ENCODE measurements at regions not wholly inside any gene's neighbourhood (a gene's known extent, or its start where the extent isn't known, plus 50 kb on each side); places are given as distances from the start of the nearest gene placed in this dataset.

GRCh38 chr2:241929551-241930490 is 60.3 kb downstream of the RTP5 start:
- Histone ChIP-seq H3K23ac (ENCODE audit: low read length) (no peak overlapping the region), H4K5ac (ENCODE audit: low read length) (no peak overlapping the region), H3K79me2 (ENCODE audit: control insufficient read depth, insufficient read depth, low read length) (no peaks in the 10 kb centered on the region), H3K4me1 (ENCODE audit: control insufficient read depth, low read depth, low read length) (no peaks in the 10 kb centered on the region), H2AK5ac (ENCODE audit: low read length) (no peak overlapping the region), H3K4me3 (ENCODE audit: low read length) (no peak overlapping the region), H2BK5ac (ENCODE audit: low read length) (no peak overlapping the region), H3K18ac (ENCODE audit: low read length) (no peak overlapping the region), H3K36me3 (ENCODE audit: control insufficient read depth, insufficient read depth, low read length) (no peaks in the 10 kb centered on the region), H3K27ac (ENCODE audit: low read depth, low read length) (no peak overlapping the region), H3K4me2 (ENCODE audit: low read length) (no peak overlapping the region), H2BK15ac (replicated peaks; ENCODE audit: low read depth) (no peak overlapping the region), H3K9ac (ENCODE audit: low read length) (no peak overlapping the region), H2BK120ac (ENCODE audit: low read depth, low read length) (no peak overlapping the region), H4K8ac (ENCODE audit: low read depth, low read length) (no peak overlapping the region), H3K27me3 (ENCODE audit: insufficient read depth, low read length, poor library complexity) (no peaks in the 10 kb centered on the region), H3K79me1 (ENCODE audit: low read length) (no peaks in the 10 kb centered on the region), H3K4ac (ENCODE audit: low read depth, low read length) (no peak overlapping the region), H3K56ac (ENCODE audit: low read length) (no peak overlapping the region)
- no CpG with 5 or more reads among the region's 22 CpGs for WGBS (ENCODE audit: extremely low coverage, insufficient coverage, low lambda C conversion rate)
- peak; percentile 8 for DNase-seq

DNA sequence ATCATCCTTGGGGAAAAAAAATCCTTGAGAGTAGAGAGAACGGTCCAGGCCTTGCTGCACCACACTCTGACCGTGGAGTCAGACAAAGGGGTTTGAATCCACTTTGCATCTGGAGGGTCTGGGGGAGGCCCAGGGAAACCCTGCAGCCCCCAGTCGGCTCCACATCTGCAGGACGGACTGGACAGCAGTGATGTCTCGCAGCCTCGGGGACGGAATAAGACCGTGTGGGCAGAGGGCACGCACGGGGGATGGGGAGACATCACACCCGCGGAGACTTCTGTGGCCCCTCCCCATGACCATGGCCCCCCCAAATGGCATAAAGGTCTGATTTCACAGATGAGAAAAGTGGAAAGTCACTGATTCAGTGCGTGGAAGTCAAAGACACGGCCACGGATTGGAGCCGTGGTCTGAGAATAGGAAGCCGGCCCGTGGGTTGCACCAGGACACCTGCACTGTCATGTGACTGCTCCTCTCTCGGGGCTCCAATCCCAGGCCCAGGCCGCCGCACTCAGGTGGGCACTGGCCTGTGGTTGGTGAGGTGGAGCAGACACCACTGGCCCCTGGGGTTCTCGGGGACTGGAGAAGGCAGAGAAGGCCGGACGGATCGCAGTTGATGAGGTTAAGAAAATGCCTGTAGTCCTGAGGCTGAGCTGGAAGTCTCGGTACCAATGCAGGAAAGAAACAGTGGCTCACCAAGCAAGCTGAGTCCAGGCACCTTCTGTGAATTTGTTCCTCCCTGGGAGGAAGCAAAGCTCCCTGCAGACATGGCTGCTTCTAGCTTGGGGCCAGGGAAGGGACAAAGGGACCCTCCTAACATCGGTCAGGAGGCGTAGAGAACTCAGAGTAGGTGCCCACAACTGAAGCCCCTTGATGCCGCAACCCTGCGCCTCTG is 61.8 kb downstream of the RTP5 start:
- Histone ChIP-seq H3K79me1 (ENCODE audit: low read length) (no peaks in the 10 kb centered on the region), H2BK15ac (replicated peaks; ENCODE audit: low read depth) (no peak overlapping the region), H3K23ac (ENCODE audit: low read length) (no peak overlapping the region), H4K5ac (ENCODE audit: low read length) (no peak overlapping the region), H3K36me3 (ENCODE audit: control insufficient read depth, insufficient read depth, low read length) (no peaks in the 10 kb centered on the region), H2BK5ac (ENCODE audit: low read length) (no peak overlapping the region), H3K9ac (ENCODE audit: low read length) (no peak overlapping the region), H3K4me1 (ENCODE audit: control insufficient read depth, low read depth, low read length) (no peaks in the 10 kb centered on the region), H3K79me2 (ENCODE audit: control insufficient read depth, insufficient read depth, low read length) (no peaks in the 10 kb centered on the region), H2BK120ac (ENCODE audit: low read depth, low read length) (no peak overlapping the region), H4K8ac (ENCODE audit: low read depth, low read length) (no peak overlapping the region), H3K4me3 (ENCODE audit: low read length) (no peak overlapping the region), H3K18ac (ENCODE audit: low read length) (no peak overlapping the region), H3K4ac (ENCODE audit: low read depth, low read length) (no peak overlapping the region), H2AK5ac (ENCODE audit: low read length) (no peak overlapping the region), H3K56ac (ENCODE audit: low read length) (no peak overlapping the region), H3K27me3 (ENCODE audit: insufficient read depth, low read length, poor library complexity) (no peaks in the 10 kb centered on the region), H3K4me2 (ENCODE audit: low read length) (no peak overlapping the region), H3K27ac (ENCODE audit: low read depth, low read length) (no peak overlapping the region)
- no CpG with 5 or more reads among the region's 30 CpGs for whole genome bisulfite sequencing (ENCODE audit: extremely low coverage, insufficient coverage, low lambda C conversion rate)
- DNase-seq, result no peak

DNA sequence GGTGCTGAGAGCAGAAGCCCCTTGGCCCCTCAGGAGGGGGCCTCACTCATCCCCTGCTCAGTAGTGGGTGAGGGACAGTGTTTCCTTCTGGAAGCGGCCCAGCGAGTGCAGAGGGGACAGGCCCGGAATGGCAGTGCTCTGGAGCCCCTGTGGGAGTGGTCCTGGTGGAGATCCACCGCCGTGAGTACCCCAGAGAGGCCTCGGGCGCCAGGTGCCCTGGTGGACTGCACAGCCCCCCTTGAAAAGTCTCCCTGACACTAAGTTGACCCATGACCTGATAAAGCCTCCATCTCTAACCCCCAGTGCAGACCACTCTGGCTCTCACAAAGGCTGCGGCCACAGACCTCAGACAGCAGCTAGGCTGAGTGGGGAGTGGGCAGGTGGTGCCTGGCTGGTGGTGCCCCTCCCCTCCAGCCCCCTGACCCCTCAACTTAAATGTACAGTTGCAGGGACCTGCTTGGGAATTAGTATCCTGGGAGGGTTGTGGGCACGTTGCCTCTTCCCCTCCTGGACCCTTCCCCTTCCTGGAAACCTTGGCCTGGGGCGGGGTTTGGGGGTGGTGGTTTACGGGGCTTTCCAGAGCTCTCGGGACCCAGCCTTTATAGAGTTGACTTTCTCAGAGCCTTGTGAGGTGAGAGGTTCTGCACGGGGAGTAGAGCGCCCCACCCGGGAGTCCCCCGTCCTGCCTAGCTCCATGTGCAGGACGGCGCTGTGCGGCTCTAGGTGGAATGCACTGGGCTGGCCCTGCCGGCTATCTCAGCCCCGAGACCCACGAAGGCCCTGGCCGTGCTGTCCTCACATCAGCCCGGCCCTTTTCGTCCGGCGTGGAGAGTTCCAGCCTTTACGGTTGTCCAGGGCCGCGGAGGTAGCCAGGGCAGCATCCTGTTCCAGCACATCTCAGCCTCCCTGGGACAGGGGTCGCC is 62.7 kb downstream of the RTP5 start:
- no peak overlapping the region for H2BK120ac ChIP-seq (ENCODE audit: low read depth, low read length)
- no peak overlapping the region for H3K4me3 ChIP-seq (ENCODE audit: low read length)
- no peaks in the 10 kb centered on the region for H3K79me1 ChIP-seq (ENCODE audit: low read length)
- H3K27me3 ChIP-seq (ENCODE audit: insufficient read depth, low read length, poor library complexity), result no peaks in the 10 kb centered on the region
- H3K79me2 ChIP-seq (ENCODE audit: control insufficient read depth, insufficient read depth, low read length), result no peaks in the 10 kb centered on the region
- H2BK15ac ChIP-seq (replicated peaks; ENCODE audit: low read depth), result no peak overlapping the region
- H2AK5ac ChIP-seq (ENCODE audit: low read length), result no peak overlapping the region
- H3K36me3 ChIP-seq (ENCODE audit: control insufficient read depth, insufficient read depth, low read length), result no peaks in the 10 kb centered on the region
- no peak overlapping the region for H3K23ac ChIP-seq (ENCODE audit: low read length)
- H4K5ac ChIP-seq (ENCODE audit: low read length), result no peak overlapping the region
- no peak for DNase-seq
- H4K8ac ChIP-seq (ENCODE audit: low read depth, low read length), result no peak overlapping the region
- H3K4me2 ChIP-seq (ENCODE audit: low read length), result no peak overlapping the region
- no peak overlapping the region for H3K56ac ChIP-seq (ENCODE audit: low read length)
- H3K18ac ChIP-seq (ENCODE audit: low read length), result no peak overlapping the region
- no peak overlapping the region for H2BK5ac ChIP-seq (ENCODE audit: low read length)
- no peak overlapping the region for H3K4ac ChIP-seq (ENCODE audit: low read depth, low read length)
- H3K9ac ChIP-seq (ENCODE audit: low read length), result no peak overlapping the region
- no peak overlapping the region for H3K27ac ChIP-seq (ENCODE audit: low read depth, low read length)
- no CpG with 5 or more reads among the region's 31 CpGs for WGBS (ENCODE audit: extremely low coverage, insufficient coverage, low lambda C conversion rate)
- no peaks in the 10 kb centered on the region for H3K4me1 ChIP-seq (ENCODE audit: control insufficient read depth, low read depth, low read length)

DNA sequence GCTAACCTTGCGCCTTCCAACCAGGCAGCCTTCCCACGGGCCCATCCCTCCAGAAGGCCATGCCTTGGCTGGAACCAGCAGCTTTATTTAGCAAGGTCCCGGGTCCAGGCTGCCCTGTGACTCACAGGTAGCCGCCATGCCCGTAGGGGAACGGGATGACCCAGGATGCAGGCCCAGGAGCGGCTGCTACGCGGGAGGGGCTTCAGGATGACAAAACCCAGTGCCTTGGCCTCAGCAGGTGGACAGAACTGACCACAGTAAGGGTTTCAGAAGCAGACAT is 63.3 kb downstream of the RTP5 start:
- H4K8ac ChIP-seq (ENCODE audit: low read depth, low read length), result no peak overlapping the region
- H4K5ac ChIP-seq (ENCODE audit: low read length), result no peak overlapping the region
- no peaks in the 10 kb centered on the region for H3K27me3 ChIP-seq (ENCODE audit: insufficient read depth, low read length, poor library complexity)
- no peaks in the 10 kb centered on the region for H3K79me2 ChIP-seq (ENCODE audit: control insufficient read depth, insufficient read depth, low read length)
- no CpG with 5 or more reads among the region's 9 CpGs for WGBS (ENCODE audit: extremely low coverage, insufficient coverage, low lambda C conversion rate)
- H3K9ac ChIP-seq (ENCODE audit: low read length), result no peak overlapping the region
- H2BK15ac ChIP-seq (replicated peaks; ENCODE audit: low read depth), result no peak overlapping the region
- no peak for DNase-seq
- no peaks in the 10 kb centered on the region for H3K79me1 ChIP-seq (ENCODE audit: low read length)
- no peak overlapping the region for H3K4me2 ChIP-seq (ENCODE audit: low read length)
- H2BK5ac ChIP-seq (ENCODE audit: low read length), result no peak overlapping the region
- H3K18ac ChIP-seq (ENCODE audit: low read length), result no peak overlapping the region
- H2BK120ac ChIP-seq (ENCODE audit: low read depth, low read length), result no peak overlapping the region
- no peak overlapping the region for H2AK5ac ChIP-seq (ENCODE audit: low read length)
- H3K36me3 ChIP-seq (ENCODE audit: control insufficient read depth, insufficient read depth, low read length), result no peaks in the 10 kb centered on the region
- H3K23ac ChIP-seq (ENCODE audit: low read length), result no peak overlapping the region
- no peak overlapping the region for H3K4me3 ChIP-seq (ENCODE audit: low read length)
- no peak overlapping the region for H3K56ac ChIP-seq (ENCODE audit: low read length)
- no peaks in the 10 kb centered on the region for H3K4me1 ChIP-seq (ENCODE audit: control insufficient read depth, low read depth, low read length)
- no peak overlapping the region for H3K4ac ChIP-seq (ENCODE audit: low read depth, low read length)
- H3K27ac ChIP-seq (ENCODE audit: low read depth, low read length), result no peak overlapping the region

DNA sequence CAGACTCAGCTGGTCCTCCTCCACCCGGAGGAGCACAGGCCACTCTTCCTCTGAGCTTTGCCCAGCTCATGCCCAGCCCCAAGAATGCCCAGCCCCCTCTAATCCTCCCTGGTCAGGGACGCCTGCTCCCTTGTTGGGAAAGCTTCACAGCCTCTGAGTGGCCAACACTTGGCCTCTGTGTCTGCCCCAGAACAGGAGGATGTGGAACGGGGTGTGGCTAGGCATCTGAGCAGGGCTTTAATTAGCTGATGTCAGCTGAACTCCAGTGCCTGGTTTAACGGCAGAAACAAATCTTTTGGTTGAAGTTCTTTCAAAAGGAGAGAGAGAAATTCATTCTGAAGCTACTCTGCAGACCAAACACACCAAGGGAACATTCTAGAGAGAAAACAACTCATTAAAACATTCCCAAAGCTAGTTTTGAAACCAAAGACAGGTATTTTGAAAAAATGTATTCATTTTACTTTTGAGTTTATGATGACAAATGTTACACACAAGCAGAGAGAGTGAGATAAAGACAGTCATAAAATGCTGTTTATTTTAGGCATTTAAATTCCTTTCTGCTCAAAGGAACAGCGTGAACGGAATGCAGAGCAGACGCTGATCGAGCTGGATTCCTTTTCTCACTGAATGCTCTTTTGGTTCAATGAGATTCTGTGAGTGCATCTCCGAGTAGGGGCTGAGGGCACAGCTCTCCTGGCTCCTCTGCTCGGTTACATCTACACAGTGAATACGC is 63.8 kb downstream of the RTP5 start:
- Histone ChIP-seq H3K56ac (ENCODE audit: low read length) (no peak overlapping the region), H3K79me1 (ENCODE audit: low read length) (no peaks in the 10 kb centered on the region), H2BK5ac (ENCODE audit: low read length) (no peak overlapping the region), H4K5ac (ENCODE audit: low read length) (no peak overlapping the region), H2BK120ac (ENCODE audit: low read depth, low read length) (no peak overlapping the region), H3K79me2 (ENCODE audit: control insufficient read depth, insufficient read depth, low read length) (no peaks in the 10 kb centered on the region), H3K23ac (ENCODE audit: low read length) (no peak overlapping the region), H3K18ac (ENCODE audit: low read length) (no peak overlapping the region), H3K4me1 (ENCODE audit: control insufficient read depth, low read depth, low read length) (no peaks in the 10 kb centered on the region), H3K36me3 (ENCODE audit: control insufficient read depth, insufficient read depth, low read length) (no peaks in the 10 kb centered on the region), H3K27ac (ENCODE audit: low read depth, low read length) (no peak overlapping the region), H2BK15ac (replicated peaks; ENCODE audit: low read depth) (no peak overlapping the region), H4K8ac (ENCODE audit: low read depth, low read length) (no peak overlapping the region), H3K4me2 (ENCODE audit: low read length) (no peak overlapping the region), H3K9ac (ENCODE audit: low read length) (no peak overlapping the region), H3K27me3 (ENCODE audit: insufficient read depth, low read length, poor library complexity) (no peaks in the 10 kb centered on the region), H3K4me3 (ENCODE audit: low read length) (no peak overlapping the region), H3K4ac (ENCODE audit: low read depth, low read length) (no peak overlapping the region), H2AK5ac (ENCODE audit: low read length) (no peak overlapping the region)
- no peak for DNase-seq
- no CpG with 5 or more reads among the region's 11 CpGs for WGBS (ENCODE audit: extremely low coverage, insufficient coverage, low lambda C conversion rate)

Measured in mesendoderm (in vitro differentiated cells).